NCI-H2081 (cell line): ENCODE measurements at regions not wholly inside any gene's neighbourhood (a gene's known extent, or its start where the extent isn't known, plus 50 kb on each side); places are given as distances from the start of the nearest gene placed in this dataset.
A peak's percentile ranks its signal among the peaks of the same experiment; 100 is the strongest.

ENCODE experiments used
- DNase-seq, 2 experiments: peaks; one replicate each; lab custom pipeline; 2025; lab: John Stamatoyannopoulos, UW

GRCh38 chr6:6891125-6891721 is 216.5 kb upstream of the RREB1 start:
- DNase-seq = peak; percentile 6 to 75

- no peak for DNase-seq
Observed at GRCh38 chr6:6891949-6892461, 215.8 kb upstream of the RREB1 start.

GRCh38 chr6:6892744-6893583 is 214.8 kb upstream of the RREB1 start:
- no peak for DNase-seq

- no peak for DNase-seq
Observed at GRCh38 chr6:6893701-6894100, 214.1 kb upstream of the RREB1 start.

- no peak for DNase-seq
Observed at GRCh38 chr6:6895929-6896328, 211.8 kb upstream of the RREB1 start.

GRCh38 chr6:6897140-6897539 is 210.6 kb upstream of the RREB1 start:
- no peak for DNase-seq

- DNase-seq = no peak
Observed at GRCh38 chr6:6900569-6901204, 207.1 kb upstream of the RREB1 start.

- DNase-seq = no peak
Observed at GRCh38 chr6:6901205-6901719, 206.5 kb upstream of the RREB1 start.

GRCh38 chr6:6901945-6902344 is 205.8 kb upstream of the RREB1 start:
- no peak for DNase-seq

GRCh38 chr6:6905961-6906518 is 201.7 kb upstream of the RREB1 start:
- DNase-seq = no peak

- DNase-seq = no peak
Observed at GRCh38 chr6:6906570-6907213, 201.1 kb upstream of the RREB1 start.

GRCh38 chr6:6907286-6907685 is 200.5 kb upstream of the RREB1 start:
- no peak for DNase-seq

GRCh38 chr6:6908121-6908520 is 199.6 kb upstream of the RREB1 start:
- DNase-seq = no peak

- DNase-seq = no peak
Observed at GRCh38 chr6:6909111-6909510, 198.7 kb upstream of the RREB1 start.

- no peak for DNase-seq
Observed at GRCh38 chr6:6910734-6911295, 196.9 kb upstream of the RREB1 start.

GRCh38 chr6:6911391-6911790 is 196.4 kb upstream of the RREB1 start:
- no peak for DNase-seq

GRCh38 chr6:6912817-6913744 is 194.7 kb upstream of the RREB1 start:
- no peak for DNase-seq

GRCh38 chr6:6915219-6915618 is 192.5 kb upstream of the RREB1 start:
- no peak for DNase-seq

GRCh38 chr6:6915813-6916547 is 191.8 kb upstream of the RREB1 start:
- DNase-seq = no peak

- DNase-seq = no peak
Observed at GRCh38 chr6:6916598-6916997, 191.2 kb upstream of the RREB1 start.
